ENCODE measurements at regions not wholly inside any gene's neighbourhood (a gene's known extent, or its start where the extent isn't known, plus 50 kb on each side); places are given as distances from the start of the nearest gene placed in this dataset.
"Not testable (repeated sequence)": the region's sequence is repeated elsewhere in the genome, so short reads cannot be mapped to it uniquely, and the experiment has no call there.

DNA sequence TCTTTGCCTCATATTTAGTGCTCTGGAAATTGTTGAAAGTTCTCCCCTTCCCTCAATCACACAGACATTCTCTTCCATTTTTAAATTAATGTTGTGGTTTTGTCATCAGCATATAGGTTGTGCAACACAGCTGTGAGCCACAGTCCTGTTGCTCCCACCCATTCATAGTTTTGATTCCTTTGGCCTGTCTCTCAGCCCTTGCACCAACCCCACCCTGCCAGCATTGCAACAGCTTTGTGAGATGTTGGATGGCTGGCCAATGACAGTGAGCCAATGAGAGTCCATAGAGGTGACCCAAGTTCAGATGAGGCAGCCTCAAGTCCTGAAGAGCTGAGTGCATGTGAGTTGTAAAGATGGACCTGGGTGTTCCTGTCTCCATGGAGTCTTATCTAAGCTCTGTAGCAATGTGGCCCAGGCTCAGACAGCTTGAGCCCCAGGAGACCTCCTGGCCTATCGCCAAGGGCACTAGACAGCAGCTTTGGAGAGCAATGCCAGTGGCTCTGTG is 775.5 kb downstream of the RNF144A start:
- no peak for DNase-seq (ENCODE audit: extremely low spot score, unreplicated experiment)
- no peaks in the 10 kb centered on the region for H3K36me3 Mint-ChIP-seq
- H3K27ac Mint-ChIP-seq, result peak overlapping the region; percentile 61
- H3K27me3 Mint-ChIP-seq, result no peaks in the 10 kb centered on the region
- H3K9me3 Mint-ChIP-seq, result no peaks in the 10 kb centered on the region
- no peaks in the 10 kb centered on the region for H3K4me1 Mint-ChIP-seq (ENCODE audit: unreplicated experiment)
- TF ChIP-seq, protein P1, sequence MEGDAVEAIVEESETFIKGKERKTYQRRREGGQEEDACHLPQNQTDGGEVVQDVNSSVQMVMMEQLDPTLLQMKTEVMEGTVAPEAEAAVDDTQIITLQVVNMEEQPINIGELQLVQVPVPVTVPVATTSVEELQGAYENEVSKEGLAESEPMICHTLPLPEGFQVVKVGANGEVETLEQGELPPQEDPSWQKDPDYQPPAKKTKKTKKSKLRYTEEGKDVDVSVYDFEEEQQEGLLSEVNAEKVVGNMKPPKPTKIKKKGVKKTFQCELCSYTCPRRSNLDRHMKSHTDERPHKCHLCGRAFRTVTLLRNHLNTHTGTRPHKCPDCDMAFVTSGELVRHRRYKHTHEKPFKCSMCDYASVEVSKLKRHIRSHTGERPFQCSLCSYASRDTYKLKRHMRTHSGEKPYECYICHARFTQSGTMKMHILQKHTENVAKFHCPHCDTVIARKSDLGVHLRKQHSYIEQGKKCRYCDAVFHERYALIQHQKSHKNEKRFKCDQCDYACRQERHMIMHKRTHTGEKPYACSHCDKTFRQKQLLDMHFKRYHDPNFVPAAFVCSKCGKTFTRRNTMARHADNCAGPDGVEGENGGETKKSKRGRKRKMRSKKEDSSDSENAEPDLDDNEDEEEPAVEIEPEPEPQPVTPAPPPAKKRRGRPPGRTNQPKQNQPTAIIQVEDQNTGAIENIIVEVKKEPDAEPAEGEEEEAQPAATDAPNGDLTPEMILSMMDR (conservative IDR thresholded peaks at IDR 0.05), result no peak
- no peak overlapping the region for H3K4me3 Mint-ChIP-seq

DNA sequence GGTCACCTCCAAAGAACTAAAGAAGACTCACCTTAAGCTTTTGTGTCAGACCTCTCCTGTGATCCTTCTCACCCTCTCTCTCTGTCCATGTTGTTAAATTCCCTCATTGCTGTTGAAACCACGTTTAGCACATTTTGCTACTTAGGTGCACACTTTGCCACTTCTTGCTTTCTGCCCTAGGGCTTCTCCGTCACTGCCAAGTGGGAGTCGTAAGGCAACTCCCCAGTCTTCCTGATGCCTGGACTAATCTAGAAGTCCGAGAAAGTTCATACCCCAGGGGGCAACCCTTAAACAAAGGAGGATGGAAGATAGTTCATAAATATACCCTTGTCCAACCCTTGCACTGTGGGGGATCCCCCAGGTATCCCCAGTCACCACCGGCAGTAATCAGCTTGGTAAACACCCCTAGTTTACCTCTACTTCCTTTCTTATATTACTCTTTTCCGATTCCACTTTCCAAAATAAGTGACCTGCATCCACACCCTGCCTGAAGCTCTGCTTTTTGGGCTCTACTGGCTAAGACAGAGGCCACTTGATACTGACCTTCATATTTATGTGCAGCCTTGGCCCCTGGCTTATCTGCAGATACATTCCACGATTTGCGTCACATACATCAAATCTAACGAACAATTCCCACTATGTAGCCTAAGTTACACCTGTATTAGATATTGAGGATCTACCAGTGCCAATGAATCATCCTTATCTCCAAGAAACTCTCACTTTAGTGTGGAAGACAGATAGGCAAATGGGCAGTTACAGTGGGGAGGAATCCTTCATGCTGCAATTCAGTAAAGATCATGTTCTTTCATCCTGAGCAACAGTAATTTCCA is 776.2 kb downstream of the RNF144A start:
- no peaks in the 10 kb centered on the region for H3K36me3 Mint-ChIP-seq
- H3K9me3 Mint-ChIP-seq, result no peaks in the 10 kb centered on the region
- no peak overlapping the region for H3K4me3 Mint-ChIP-seq
- H3K4me1 Mint-ChIP-seq (ENCODE audit: unreplicated experiment), result no peaks in the 10 kb centered on the region
- no peaks in the 10 kb centered on the region for H3K27me3 Mint-ChIP-seq
- TF ChIP-seq, protein P1 (conservative IDR thresholded peaks at IDR 0.05), result no peak
- DNase-seq (ENCODE audit: extremely low spot score, unreplicated experiment), result no peak
- H3K27ac Mint-ChIP-seq, result no peak overlapping the region

DNA sequence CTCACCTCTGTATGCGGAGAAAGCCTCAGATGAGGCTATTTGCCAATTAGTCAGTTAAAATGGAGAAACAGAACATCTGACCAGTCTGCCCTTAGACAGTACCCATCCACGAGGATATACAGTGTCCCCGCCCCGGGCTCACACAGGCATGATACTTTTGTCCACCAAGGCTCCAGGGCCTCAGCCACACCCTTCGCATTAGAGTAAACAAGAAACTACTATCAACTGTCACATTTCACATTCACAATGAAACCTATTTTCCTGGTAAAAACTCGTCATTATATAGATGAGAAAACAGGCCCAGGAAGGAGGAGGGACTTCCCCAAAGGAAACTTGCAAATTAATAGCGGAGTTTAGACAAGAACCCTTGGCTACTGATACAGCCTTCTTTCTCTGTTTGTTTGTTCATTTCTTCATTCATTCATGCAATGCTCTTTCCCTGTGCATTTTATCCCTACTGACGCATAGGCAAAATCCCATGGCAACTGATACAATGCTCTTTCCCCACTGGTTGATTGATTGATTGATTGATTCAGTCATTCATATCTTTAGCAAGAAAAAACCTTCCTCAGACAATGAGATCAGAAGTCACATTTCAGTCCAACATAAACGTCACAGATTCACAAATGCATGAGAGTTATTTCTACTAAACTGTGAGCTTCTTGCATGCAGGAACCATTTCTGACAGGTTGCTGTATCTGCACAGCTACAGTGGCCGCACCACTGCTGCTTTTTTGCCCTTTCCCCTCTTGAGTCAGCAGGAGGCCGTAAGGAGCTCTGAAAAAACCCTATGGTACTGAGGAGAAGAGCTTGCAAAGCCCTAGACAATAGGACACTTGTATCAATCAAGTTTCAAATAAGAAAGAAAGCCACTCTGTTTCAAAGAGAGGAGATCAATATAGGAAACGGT is 777.1 kb downstream of the RNF144A start:
- Mint-ChIP-seq H3K9me3 (no peaks in the 10 kb centered on the region), H3K4me3 (no peak overlapping the region), H3K4me1 (ENCODE audit: unreplicated experiment) (no peaks in the 10 kb centered on the region), H3K36me3 (no peaks in the 10 kb centered on the region), H3K27ac (no peak overlapping the region), H3K27me3 (no peaks in the 10 kb centered on the region)
- no peak for DNase-seq (ENCODE audit: extremely low spot score, unreplicated experiment)
- TF ChIP-seq, protein P1 (conservative IDR thresholded peaks at IDR 0.05), result no peak

DNA sequence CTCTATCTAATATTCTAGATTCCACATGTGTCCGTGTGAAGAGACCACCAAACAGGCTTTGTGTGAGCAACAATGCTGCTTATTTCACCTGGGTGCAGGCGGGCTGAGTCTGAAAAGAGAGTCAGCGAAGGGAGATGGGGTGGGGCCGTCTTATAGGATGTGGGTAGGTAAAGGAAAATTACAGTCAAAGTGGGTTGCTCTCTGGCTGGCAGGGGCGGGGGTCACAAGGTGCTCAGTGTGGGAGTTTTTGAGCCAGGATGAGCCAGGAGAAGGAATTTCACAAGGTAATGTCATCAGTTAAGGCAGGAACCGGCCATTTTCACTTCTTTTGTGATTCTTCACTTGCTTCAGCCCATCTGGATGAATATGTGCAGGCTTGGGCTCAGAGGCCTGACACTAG is 779.3 kb downstream of the RNF144A start:
- DNase-seq (ENCODE audit: extremely low spot score, unreplicated experiment); H3K9me3 Mint-ChIP-seq; H3K27ac Mint-ChIP-seq; H3K36me3 Mint-ChIP-seq; H3K27me3 Mint-ChIP-seq; H3K4me1 Mint-ChIP-seq (ENCODE audit: unreplicated experiment); H3K4me3 Mint-ChIP-seq: not testable (repeated sequence)

DNA sequence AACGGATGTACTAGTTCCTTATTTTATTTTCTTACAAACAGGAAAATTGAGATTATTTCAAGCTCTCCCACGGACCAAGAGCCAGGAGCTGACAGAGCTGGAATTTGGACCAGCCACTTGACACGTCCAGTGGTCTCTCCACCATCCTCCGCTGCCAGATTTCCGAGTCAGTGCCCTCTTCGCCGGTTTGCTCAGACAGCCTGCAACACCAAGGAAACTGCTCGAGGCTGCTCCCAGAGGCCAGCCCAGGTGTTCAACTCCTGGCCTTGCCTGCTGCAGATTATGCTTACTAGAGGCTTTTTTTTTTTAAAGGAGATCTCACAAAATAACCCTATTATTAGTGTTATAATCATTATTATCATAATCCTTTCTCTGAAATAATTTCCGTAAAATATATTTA is 779.8 kb downstream of the RNF144A start:
- Mint-ChIP-seq H3K4me1 (ENCODE audit: unreplicated experiment) (peaks cover 5% of the 10 kb centered on the region), H3K36me3 (no peaks in the 10 kb centered on the region), H3K27ac (no peak overlapping the region), H3K27me3 (no peaks in the 10 kb centered on the region), H3K9me3 (no peaks in the 10 kb centered on the region), H3K4me3 (no peak overlapping the region)
- DNase-seq (ENCODE audit: extremely low spot score, unreplicated experiment), result no peak
- TF ChIP-seq, protein P1 (conservative IDR thresholded peaks at IDR 0.05), result no peak

DNA sequence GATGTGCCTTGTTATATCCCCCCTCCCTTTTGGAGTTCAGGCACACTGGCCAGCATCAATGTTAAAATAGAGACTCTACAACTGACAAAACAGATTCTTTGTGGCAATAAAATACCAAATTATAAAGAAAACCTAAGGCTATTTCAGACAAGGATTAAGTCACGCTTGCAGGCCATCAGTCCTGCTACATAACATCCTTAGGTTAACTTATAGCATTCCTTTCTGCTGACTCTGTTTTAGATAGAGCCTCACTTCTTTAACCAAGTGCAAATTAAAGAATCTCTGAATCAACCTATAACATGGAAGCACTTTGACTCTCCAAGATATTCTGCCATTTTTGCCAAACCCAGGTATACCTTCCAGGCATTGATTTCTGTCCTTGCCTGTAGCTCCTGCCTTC is 784.6 kb downstream of the RNF144A start:
- Mint-ChIP-seq H3K27me3 (no peaks in the 10 kb centered on the region), H3K36me3 (no peaks in the 10 kb centered on the region), H3K4me1 (ENCODE audit: unreplicated experiment) (peaks cover 26% of the 10 kb centered on the region), H3K9me3 (no peaks in the 10 kb centered on the region), H3K27ac (peak overlapping the region; percentile 31), H3K4me3 (no peak overlapping the region)
- TF ChIP-seq, protein P1 (conservative IDR thresholded peaks at IDR 0.05), result no peak
- no peak for DNase-seq (ENCODE audit: extremely low spot score, unreplicated experiment)

Data from type B pancreatic cell (in vitro differentiated cells).